GM12874 (cell line): ENCODE measurements at regions not wholly inside any gene's neighbourhood (a gene's known extent, or its start where the extent isn't known, plus 50 kb on each side); places are given as distances from the start of the nearest gene placed in this dataset.

Experiments used
- TF ChIP-seq, protein P1 (sequence below): IDR thresholded peaks from 2 replicates; pipeline ENCODE4 v1.5.1; 2011; ENCODE audit warnings: low read depth, mild to moderate bottlenecking, control low read depth, low read length, moderate library complexity; ENCODE audit not compliant: insufficient read depth

DNA sequence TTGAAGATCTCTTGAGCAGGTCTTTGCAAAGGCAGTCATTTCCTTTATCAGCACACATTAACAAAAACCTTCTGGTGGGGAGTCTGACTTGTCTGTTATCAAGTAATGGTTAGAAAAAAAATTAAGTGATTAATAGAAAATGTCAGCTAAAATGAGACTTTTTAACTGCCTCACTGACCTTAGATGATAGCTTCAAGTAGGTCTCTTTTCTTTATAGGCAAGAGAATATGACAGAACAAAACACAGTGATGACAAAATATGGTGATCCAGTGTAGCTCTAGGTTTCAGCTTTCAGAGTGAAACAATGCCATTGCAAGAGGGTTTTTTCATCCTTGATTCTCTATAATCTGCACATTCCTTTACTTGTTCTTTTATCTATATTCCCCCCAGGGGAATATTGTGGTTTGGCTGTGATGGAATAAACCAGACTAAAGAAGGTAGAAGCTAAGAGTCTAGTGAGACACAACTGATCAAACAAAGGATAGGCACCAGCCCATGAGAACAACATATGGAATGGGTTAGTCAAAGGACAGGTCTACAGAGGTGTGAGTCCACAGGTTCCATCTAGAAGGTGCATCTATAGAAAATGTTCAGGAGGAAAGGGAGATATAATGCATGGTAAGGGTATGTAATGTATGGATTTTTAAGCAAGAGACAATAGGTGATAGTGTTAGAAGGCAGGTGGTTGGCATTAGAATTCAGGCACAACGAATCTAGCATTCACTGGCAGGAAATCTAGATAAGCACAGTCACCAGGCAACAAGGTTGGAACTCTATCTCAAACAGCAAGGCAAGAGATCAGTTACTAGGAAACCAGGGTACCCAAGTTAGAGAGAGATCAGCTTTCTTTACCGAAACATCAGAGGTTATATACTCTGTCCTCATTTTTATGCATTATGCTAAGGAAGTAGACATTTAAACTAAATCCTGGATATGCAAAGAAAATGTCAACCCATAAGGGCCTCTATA, 228.9 kb upstream of the SMLR1 start:
- TF ChIP-seq, protein P1, sequence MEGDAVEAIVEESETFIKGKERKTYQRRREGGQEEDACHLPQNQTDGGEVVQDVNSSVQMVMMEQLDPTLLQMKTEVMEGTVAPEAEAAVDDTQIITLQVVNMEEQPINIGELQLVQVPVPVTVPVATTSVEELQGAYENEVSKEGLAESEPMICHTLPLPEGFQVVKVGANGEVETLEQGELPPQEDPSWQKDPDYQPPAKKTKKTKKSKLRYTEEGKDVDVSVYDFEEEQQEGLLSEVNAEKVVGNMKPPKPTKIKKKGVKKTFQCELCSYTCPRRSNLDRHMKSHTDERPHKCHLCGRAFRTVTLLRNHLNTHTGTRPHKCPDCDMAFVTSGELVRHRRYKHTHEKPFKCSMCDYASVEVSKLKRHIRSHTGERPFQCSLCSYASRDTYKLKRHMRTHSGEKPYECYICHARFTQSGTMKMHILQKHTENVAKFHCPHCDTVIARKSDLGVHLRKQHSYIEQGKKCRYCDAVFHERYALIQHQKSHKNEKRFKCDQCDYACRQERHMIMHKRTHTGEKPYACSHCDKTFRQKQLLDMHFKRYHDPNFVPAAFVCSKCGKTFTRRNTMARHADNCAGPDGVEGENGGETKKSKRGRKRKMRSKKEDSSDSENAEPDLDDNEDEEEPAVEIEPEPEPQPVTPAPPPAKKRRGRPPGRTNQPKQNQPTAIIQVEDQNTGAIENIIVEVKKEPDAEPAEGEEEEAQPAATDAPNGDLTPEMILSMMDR, result no peak

DNA sequence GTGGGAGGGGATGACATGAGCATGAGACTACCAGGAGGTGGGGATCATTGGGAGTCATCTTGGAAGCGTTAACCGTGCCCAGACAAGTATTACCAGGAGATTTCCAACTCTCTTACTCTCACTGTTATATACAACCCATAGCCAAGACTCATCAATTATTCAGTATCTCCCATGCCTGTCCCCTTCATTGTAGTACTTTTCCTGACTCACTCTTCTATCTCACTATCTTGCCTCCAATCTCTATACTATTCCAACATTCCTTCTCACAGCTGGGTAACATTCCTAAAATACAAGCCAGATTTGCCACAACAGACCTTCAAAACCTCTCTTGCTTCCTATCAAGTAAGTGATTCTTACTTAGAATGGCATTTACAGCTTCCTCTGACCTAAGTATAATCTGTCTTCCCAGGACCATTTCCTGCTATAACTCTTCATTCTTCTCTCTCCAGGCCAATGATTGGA, 226.3 kb upstream of the SMLR1 start:
- TF ChIP-seq, protein P1, result no peak

DNA sequence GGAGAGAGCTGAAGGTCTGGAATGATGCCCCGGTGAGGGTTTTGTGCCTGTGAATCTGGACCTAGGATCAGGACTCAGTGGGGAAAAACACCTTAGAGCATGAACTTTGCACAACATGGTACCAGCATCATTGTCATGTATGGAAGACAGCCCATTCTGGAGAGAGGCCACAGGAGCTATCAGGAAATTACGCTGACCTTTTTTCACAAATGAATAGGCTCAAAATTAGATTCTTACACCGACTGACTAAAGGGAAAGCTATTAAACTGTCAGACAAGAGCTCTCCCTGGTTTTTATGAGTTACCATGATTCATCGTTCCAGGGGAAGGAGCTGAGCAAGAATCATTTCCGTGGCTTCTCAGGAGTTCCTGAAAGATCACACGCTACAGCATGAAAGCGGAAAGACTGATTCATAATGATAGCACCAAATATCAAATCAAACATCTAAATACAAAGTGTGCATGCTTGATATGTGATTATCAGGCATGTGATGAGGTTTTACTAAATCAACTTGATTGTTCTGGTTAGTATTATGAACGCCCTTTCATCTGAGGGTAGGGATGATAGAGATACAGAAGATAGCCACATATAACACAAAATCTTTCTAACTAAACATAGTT, 224.9 kb upstream of the SMLR1 start:
- TF ChIP-seq, protein P1, result no peak

DNA sequence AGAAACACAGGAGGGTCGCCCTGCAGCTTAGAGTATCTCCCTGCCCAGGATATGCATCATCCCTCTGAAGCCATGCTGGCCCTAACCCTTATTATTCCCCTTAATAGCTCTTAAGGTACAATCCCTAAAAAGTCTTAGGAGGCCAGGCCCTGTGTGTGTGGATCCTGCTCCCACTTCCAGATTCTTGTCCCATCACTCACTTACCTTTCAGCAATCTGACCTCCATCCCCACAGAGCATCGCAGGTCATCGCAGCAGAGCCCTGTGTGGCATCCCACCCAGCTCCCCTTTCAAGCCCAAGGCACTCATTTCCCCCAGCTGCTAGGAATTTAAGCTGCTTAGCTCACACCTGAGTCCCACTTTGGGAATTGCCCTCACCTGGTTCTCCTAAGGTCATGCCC, 223.8 kb upstream of the SMLR1 start:
- TF ChIP-seq, protein P1, result no peak

DNA sequence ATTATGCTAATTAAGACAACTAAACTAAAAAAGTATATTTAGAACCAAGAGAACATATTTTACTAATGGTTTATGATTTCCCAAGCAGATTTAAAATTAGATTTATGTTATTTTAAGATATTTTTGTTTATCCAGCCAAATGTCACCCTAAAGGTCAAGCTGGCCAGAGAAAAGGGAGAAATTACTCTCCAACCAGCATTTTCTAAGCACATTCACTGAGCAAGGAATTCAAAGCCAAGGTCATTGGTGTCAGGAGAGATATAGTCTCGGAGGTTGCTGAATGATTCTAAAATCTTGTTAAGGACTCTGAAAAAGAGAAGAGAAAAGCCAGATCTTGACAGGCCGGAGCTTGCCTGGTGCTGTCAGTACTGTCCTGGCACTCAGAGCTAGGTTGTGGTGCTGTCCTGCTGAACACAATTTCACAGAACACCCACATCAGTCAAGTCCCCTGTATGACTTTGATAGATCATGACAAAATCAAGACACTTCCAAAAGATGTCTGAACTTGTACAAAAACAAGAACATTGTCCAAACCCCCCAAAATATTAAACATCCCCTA, 222.3 kb upstream of the SMLR1 start:
- TF ChIP-seq, protein P1, result no peak

DNA sequence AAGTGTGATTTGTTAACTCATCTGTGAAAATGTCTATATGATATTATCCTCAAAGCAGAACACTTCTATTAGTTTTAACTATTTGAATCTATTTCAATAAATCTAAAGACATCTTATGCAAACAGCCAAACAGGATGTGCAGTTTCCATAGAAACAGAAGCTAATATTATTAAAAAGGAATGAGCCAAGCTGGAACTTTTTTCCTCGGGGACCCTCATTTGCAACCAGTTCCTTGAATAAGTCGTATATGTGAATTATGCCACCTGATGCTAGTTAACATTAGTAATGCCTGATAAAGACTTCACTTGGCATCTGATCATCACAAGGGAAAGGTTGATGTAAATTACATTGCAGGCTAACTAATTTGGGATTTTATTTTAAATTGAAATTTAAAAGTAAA, 216.9 kb upstream of the SMLR1 start:
- TF ChIP-seq, protein P1, result no peak

DNA sequence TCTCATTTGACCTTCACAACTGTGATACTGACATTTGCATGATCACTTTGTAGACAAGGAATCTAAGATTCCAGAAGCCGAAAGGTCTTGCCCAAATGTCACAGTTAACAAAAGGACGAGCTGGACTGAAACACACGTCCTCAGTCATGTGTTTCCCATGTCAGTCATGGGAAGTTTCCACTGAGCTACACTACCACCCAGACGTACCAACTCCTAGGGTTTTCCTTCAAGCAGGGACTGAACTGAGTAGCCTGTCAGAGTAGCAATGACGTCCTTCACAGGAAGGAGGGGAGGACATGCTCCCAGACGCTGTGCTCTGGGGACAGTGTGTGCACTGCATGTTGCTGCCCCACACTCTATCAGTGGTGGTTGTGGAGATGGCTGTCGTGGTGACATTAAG, 215.8 kb upstream of the SMLR1 start:
- TF ChIP-seq, protein P1, result no peak
